Activated T-helper 17 cell treated with anti-CD3 and anti-CD28 coated beads, Interleukin-2, amount 50 U/mL, for 72 hours (primary cell): ENCODE measurements at regions not wholly inside any gene's neighbourhood (a gene's known extent, or its start where the extent isn't known, plus 50 kb on each side); places are given as distances from the start of the nearest gene placed in this dataset.
A peak's percentile ranks its signal among the peaks of the same experiment; 100 is the strongest.

Source experiments
- ATAC-seq: fragments of 150-1000 bp; cut with Tn5 transposase; replicated peaks from 2 replicates; pipeline ENCODE4 v1.10.0; 2021; ENCODE audit warnings: mild to moderate bottlenecking, moderate library complexity
- H3K27ac Mint-ChIP-seq: one replicate; pipeline ENCODE4 v1.8.0; 2022; ENCODE audit warnings: mixed read lengths
- H3K27me3 Mint-ChIP-seq: one replicate; pipeline ENCODE4 v1.8.0; 2022; ENCODE audit warnings: mixed read lengths
- H3K36me3 Mint-ChIP-seq: one replicate; pipeline ENCODE4 v1.8.0; 2022; ENCODE audit warnings: low read depth, mild to moderate bottlenecking, mixed read lengths
- H3K4me1 Mint-ChIP-seq: one replicate; pipeline ENCODE4 v1.8.0; 2022; ENCODE audit warnings: mixed read lengths
- H3K4me3 Mint-ChIP-seq: one replicate; pipeline ENCODE4 v1.8.0; 2022; ENCODE audit warnings: mild to moderate bottlenecking, mixed read lengths
- H3K9me3 Mint-ChIP-seq: one replicate; pipeline ENCODE4 v1.8.0; 2022; ENCODE audit warnings: mixed read lengths

GRCh38 chr1:221204055-221204833 is 325.0 kb downstream of the HLX start:
- Mint-ChIP-seq H3K27ac (no peak overlapping the region), H3K27me3 (peaks cover 6% of the 10 kb centered on the region), H3K4me1 (no peaks in the 10 kb centered on the region), H3K36me3 (no peaks in the 10 kb centered on the region), H3K4me3 (no peak overlapping the region), H3K9me3 (no peaks in the 10 kb centered on the region)
- no peak for ATAC-seq

GRCh38 chr1:221206076-221206475 is 326.8 kb downstream of the HLX start:
- H3K4me1 Mint-ChIP-seq = no peaks in the 10 kb centered on the region
- no peaks in the 10 kb centered on the region for H3K36me3 Mint-ChIP-seq
- no peak for ATAC-seq
- H3K27ac Mint-ChIP-seq = no peak overlapping the region
- H3K4me3 Mint-ChIP-seq = no peak overlapping the region
- no peaks in the 10 kb centered on the region for H3K9me3 Mint-ChIP-seq
- H3K27me3 Mint-ChIP-seq = peaks cover 6% of the 10 kb centered on the region

- no peaks in the 10 kb centered on the region for H3K36me3 Mint-ChIP-seq
- no peaks in the 10 kb centered on the region for H3K4me1 Mint-ChIP-seq
- peaks cover 9% of the 10 kb centered on the region for H3K27me3 Mint-ChIP-seq
- H3K9me3 Mint-ChIP-seq = no peaks in the 10 kb centered on the region
- no peak overlapping the region for H3K27ac Mint-ChIP-seq
- H3K4me3 Mint-ChIP-seq = no peak overlapping the region
- no peak for ATAC-seq
These were observed 333.7 kb downstream of the HLX start for GRCh38 chr1:221212926-221213325.

DNA sequence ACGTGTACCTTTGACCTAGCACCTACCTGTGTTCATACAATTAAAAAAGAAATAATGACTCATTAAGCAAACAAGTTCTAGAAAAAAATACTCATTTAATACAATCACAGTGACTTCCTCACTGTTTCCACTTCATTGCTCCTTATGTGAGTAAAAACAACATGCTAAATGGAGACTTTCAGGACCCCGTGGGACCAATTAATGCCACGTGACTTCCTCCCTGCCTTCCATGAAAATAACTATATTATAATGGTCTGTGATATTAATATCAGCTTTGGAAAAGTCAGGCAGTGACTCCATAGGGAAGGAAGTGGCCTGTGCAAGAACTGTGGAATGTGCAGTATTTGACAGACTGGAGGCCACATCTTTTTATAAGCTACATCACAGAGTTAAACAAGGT is 337.8 kb downstream of the HLX start:
- no peak overlapping the region for H3K4me3 Mint-ChIP-seq
- H3K27me3 Mint-ChIP-seq = peaks cover 6% of the 10 kb centered on the region
- no peak for ATAC-seq
- H3K4me1 Mint-ChIP-seq = no peaks in the 10 kb centered on the region
- H3K36me3 Mint-ChIP-seq = no peaks in the 10 kb centered on the region
- H3K9me3 Mint-ChIP-seq = no peaks in the 10 kb centered on the region
- no peak overlapping the region for H3K27ac Mint-ChIP-seq

GRCh38 chr1:221223281-221223680 is 344.0 kb downstream of the HLX start:
- Mint-ChIP-seq H3K4me1 (no peaks in the 10 kb centered on the region), H3K27me3 (peaks cover 5% of the 10 kb centered on the region), H3K36me3 (no peaks in the 10 kb centered on the region), H3K4me3 (no peak overlapping the region), H3K27ac (no peak overlapping the region), H3K9me3 (peaks cover 4% of the 10 kb centered on the region)
- ATAC-seq = no peak

DNA sequence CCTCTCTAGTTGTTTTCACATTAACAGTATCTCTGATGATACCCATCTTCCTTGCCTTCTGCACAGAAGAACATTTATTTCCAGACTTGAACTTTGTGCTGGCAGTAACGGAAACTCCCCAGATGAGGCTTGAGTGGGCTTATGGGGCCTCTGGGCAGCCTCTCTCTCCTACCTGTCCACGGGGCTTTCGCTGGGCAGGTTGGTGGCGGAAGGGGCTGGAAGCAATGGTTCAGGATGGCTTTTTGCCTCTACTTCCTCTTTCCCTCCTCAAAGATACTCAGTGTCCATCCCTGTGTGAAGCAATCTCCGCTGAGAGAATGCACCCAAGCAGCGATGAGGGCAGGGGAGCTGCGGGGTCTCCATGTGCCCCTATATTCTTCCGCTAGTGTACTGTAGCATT is 348.2 kb downstream of the HLX start:
- no peak overlapping the region for H3K4me3 Mint-ChIP-seq
- no peak for ATAC-seq
- peaks cover 5% of the 10 kb centered on the region for H3K27me3 Mint-ChIP-seq
- H3K9me3 Mint-ChIP-seq = peaks cover 4% of the 10 kb centered on the region
- H3K36me3 Mint-ChIP-seq = no peaks in the 10 kb centered on the region
- no peak overlapping the region for H3K27ac Mint-ChIP-seq
- no peaks in the 10 kb centered on the region for H3K4me1 Mint-ChIP-seq

GRCh38 chr1:221227872-221228337 is 348.7 kb downstream of the HLX start:
- Mint-ChIP-seq H3K4me1 (no peaks in the 10 kb centered on the region), H3K36me3 (no peaks in the 10 kb centered on the region), H3K9me3 (peaks cover 4% of the 10 kb centered on the region), H3K4me3 (no peak overlapping the region), H3K27me3 (peaks cover 5% of the 10 kb centered on the region), H3K27ac (no peak overlapping the region)
- ATAC-seq = peak; percentile 49

- H3K27ac Mint-ChIP-seq = no peak overlapping the region
- H3K4me1 Mint-ChIP-seq = no peaks in the 10 kb centered on the region
- H3K9me3 Mint-ChIP-seq = peaks cover 4% of the 10 kb centered on the region
- no peak overlapping the region for H3K4me3 Mint-ChIP-seq
- peaks cover 5% of the 10 kb centered on the region for H3K27me3 Mint-ChIP-seq
- no peak for ATAC-seq
- no peaks in the 10 kb centered on the region for H3K36me3 Mint-ChIP-seq
These were observed 349.4 kb downstream of the HLX start for GRCh38 chr1:221228594-221228993.

DNA sequence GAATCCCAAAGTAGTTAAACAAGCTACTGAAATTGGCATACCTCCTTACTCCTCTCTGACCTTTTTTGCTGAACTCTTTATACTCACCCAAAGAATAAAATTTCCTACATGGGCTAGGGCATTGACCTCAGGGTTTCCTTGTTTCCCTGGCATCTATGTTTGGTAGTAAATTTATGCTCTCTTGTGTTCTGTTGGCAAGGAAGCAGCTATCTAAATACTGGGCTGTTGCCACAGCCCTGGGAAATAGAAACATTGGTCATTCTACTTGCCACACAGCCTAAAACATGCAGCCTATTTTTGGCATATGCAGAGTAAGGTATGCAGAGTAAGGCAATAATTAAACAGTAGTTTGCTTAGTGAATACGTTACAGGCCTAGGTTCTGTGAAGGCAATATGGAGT is 351.4 kb downstream of the HLX start:
- no peaks in the 10 kb centered on the region for H3K4me1 Mint-ChIP-seq
- H3K4me3 Mint-ChIP-seq = no peak overlapping the region
- no peak overlapping the region for H3K27ac Mint-ChIP-seq
- ATAC-seq = no peak
- no peaks in the 10 kb centered on the region for H3K36me3 Mint-ChIP-seq
- peaks cover 4% of the 10 kb centered on the region for H3K9me3 Mint-ChIP-seq
- H3K27me3 Mint-ChIP-seq = peaks cover 6% of the 10 kb centered on the region

- Mint-ChIP-seq H3K4me3 (no peak overlapping the region), H3K36me3 (no peaks in the 10 kb centered on the region), H3K27ac (no peak overlapping the region), H3K27me3 (peaks cover 6% of the 10 kb centered on the region), H3K9me3 (peaks cover 4% of the 10 kb centered on the region), H3K4me1 (no peaks in the 10 kb centered on the region)
- ATAC-seq = no peak
These were observed 355.5 kb downstream of the HLX start for GRCh38 chr1:221234791-221235190.

GRCh38 chr1:221237587-221237986 is 358.3 kb downstream of the HLX start:
- H3K27me3 Mint-ChIP-seq = peaks cover 7% of the 10 kb centered on the region
- no peak overlapping the region for H3K27ac Mint-ChIP-seq
- no peak overlapping the region for H3K4me3 Mint-ChIP-seq
- no peaks in the 10 kb centered on the region for H3K36me3 Mint-ChIP-seq
- H3K4me1 Mint-ChIP-seq = no peaks in the 10 kb centered on the region
- H3K9me3 Mint-ChIP-seq = peaks cover 4% of the 10 kb centered on the region
- no peak for ATAC-seq

- Mint-ChIP-seq H3K36me3 (no peaks in the 10 kb centered on the region), H3K4me1 (no peaks in the 10 kb centered on the region), H3K27me3 (peaks cover 10% of the 10 kb centered on the region), H3K4me3 (no peak overlapping the region), H3K9me3 (no peaks in the 10 kb centered on the region), H3K27ac (no peak overlapping the region)
- ATAC-seq = no peak
These were observed 359.9 kb downstream of the HLX start for GRCh38 chr1:221239181-221239580.

DNA sequence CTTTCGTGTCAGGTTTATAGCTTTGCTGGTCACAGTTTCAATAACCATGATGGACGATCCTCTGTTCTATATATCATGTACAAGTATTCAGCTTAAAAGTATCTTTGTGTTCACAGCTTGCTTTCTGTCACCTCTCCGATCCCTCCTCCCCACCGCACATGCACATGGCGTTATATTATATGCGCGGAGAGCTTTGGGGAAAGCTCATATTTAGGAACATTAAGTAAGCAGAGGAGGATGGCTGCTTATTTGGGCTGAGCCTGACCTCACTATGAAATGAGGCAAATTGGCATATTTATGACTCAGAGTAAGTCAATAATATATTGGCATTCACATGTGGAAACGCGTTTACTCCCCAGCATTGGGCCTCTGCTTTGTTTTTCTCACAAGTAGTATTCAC is 360.5 kb downstream of the HLX start:
- Mint-ChIP-seq H3K9me3 (no peaks in the 10 kb centered on the region), H3K4me3 (no peak overlapping the region), H3K27me3 (peaks cover 10% of the 10 kb centered on the region), H3K27ac (no peak overlapping the region), H3K36me3 (no peaks in the 10 kb centered on the region), H3K4me1 (no peaks in the 10 kb centered on the region)
- ATAC-seq = no peak

- H3K27ac Mint-ChIP-seq = no peak overlapping the region
- no peaks in the 10 kb centered on the region for H3K36me3 Mint-ChIP-seq
- no peaks in the 10 kb centered on the region for H3K4me1 Mint-ChIP-seq
- H3K9me3 Mint-ChIP-seq = no peaks in the 10 kb centered on the region
- H3K4me3 Mint-ChIP-seq = no peak overlapping the region
- H3K27me3 Mint-ChIP-seq = peaks cover 9% of the 10 kb centered on the region
- no peak for ATAC-seq
These were observed 361.4 kb downstream of the HLX start for GRCh38 chr1:221240690-221241089.

DNA sequence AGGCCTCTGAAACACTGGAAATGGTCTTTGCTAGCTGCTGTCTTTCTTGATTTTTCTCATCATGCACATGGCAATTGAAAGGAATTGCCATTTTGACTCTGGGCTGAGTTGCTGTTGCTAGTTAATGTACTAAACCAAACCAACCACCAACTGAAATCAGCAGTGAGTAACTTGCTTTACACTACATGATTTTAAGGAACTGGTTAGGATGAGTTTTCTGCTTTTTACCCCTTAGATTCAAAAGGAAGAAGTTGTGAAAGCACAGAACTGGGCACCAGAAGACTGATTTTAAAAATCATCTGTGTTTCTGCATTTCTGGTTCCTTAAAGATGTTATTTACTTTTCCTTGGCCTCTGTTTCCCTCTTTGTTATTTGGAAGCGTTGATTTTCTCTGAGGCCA is 361.9 kb downstream of the HLX start:
- Mint-ChIP-seq H3K27ac (no peak overlapping the region), H3K36me3 (no peaks in the 10 kb centered on the region), H3K4me1 (no peaks in the 10 kb centered on the region), H3K27me3 (peaks cover 7% of the 10 kb centered on the region), H3K9me3 (no peaks in the 10 kb centered on the region), H3K4me3 (no peak overlapping the region)
- no peak for ATAC-seq

GRCh38 chr1:221241592-221241991 is 362.3 kb downstream of the HLX start:
- no peak overlapping the region for H3K27ac Mint-ChIP-seq
- ATAC-seq = no peak
- H3K4me3 Mint-ChIP-seq = no peak overlapping the region
- no peaks in the 10 kb centered on the region for H3K4me1 Mint-ChIP-seq
- H3K9me3 Mint-ChIP-seq = no peaks in the 10 kb centered on the region
- peaks cover 7% of the 10 kb centered on the region for H3K27me3 Mint-ChIP-seq
- H3K36me3 Mint-ChIP-seq = no peaks in the 10 kb centered on the region
